K562 (cell line): ENCODE measurements at regions not wholly inside any gene's neighbourhood (a gene's known extent, or its start where the extent isn't known, plus 50 kb on each side); places are given as distances from the start of the nearest gene placed in this dataset.

Source experiments
- ATAC-seq: fragments of 200-7000 bp; cut with Tn5 transposase; 3 replicates; pipeline ENCODE4 v1.9.1; 2020; ENCODE audit warnings: moderate library complexity
- BruUV-seq: library from RNA; stranded (reverse); fragments of 400-500 nt; replicated peaks from 2 replicates; lab custom pipeline; 2021; lab: Mats Ljungman, UMichigan
- CTCF ChIA-PET: fragments of 300-600 bp; formaldehyde crosslinking; extraction: SDS; loops from one replicate; lab custom pipeline; 2021; ENCODE audit warnings: low intra/inter-chr PET ratio; lab: Yijun Ruan, JAX
- POLR2A ChIA-PET: fragments of 300-600, 350-650 bp; sonication (Branson Sonifier 250); formaldehyde crosslinking; extraction: SDS; loops from one replicate; lab custom pipeline; 2021; ENCODE audit warnings: antibody characterized with exemption, inconsistent platforms; lab: Yijun Ruan, JAX
- DNase-seq, 4 experiments: peaks; one replicate each; pipeline versions ENCODE4 v3.0.0 to v3.0.0-alpha.2; 2011 to 2018; ENCODE audit warnings: low spot score in 3 of 4, mixed read lengths in 3 of 4; ENCODE audit errors: extremely low read depth in 1 of 4
- FAIRE-seq: peaks from 2 replicates; lab custom pipeline; 2011; peaks lifted over from hg19 to GRCh38; lab: Jason Lieb, UNC
- H2AFZ ChIP-seq: 2 replicates; pipeline ENCODE4 v1.6.0; 2011; ENCODE audit warnings: low read depth, low read length, control low read depth, inconsistent platforms
- H3K27ac ChIP-seq: fragments of 200-600 bp; 3 replicates; pipeline ENCODE4 v1.8.0; 2011; ENCODE audit warnings: low read depth, mild to moderate bottlenecking, control low read depth, inconsistent platforms, low read length, moderate library complexity, mixed read lengths; ENCODE audit errors: extremely low read depth
- H3K27me3 ChIP-seq, 2 experiments: fragments of 300-600 bp in 1 of 2; 2 replicates in 1 of 2; 3 replicates in 1 of 2; pipeline versions ENCODE4 v1.6.0 to v1.8.0; 2011; ENCODE audit warnings: inconsistent platforms in 2 of 2, low read length in 2 of 2, mild to moderate bottlenecking in 1 of 2, mixed read lengths in 1 of 2, moderate library complexity in 1 of 2; ENCODE audit not compliant: control insufficient read depth in 2 of 2, insufficient read depth in 2 of 2
- H3K36me3 ChIP-seq: fragments of 300-600 bp; 3 replicates; pipeline ENCODE4 v1.8.0; 2011; ENCODE audit warnings: mild to moderate bottlenecking, low read length, inconsistent platforms; ENCODE audit not compliant: control insufficient read depth, insufficient read depth
- H3K4me1 ChIP-seq, 2 experiments: fragments of 200-600 bp in 1 of 2; replicated peaks in 1 of 2; 2 replicates in 1 of 2; 3 replicates in 1 of 2; pipeline versions ENCODE4 v1.5.1 to v1.8.0; 2011; ENCODE audit warnings: inconsistent platforms in 2 of 2, low read length in 2 of 2, mild to moderate bottlenecking in 1 of 2, mixed read lengths in 1 of 2, moderate library complexity in 1 of 2; ENCODE audit not compliant: control insufficient read depth in 2 of 2, insufficient read depth in 2 of 2
- H3K4me2 ChIP-seq: 2 replicates; pipeline ENCODE4 v1.6.1; 2011; ENCODE audit warnings: low read length, control low read depth, inconsistent platforms, mixed read lengths; ENCODE audit not compliant: insufficient read depth
- H3K4me3 ChIP-seq: fragments of 200-600 bp; sonication (generic), shearing (Covaris generic); 2 replicates; pipeline ENCODE4 v1.5.1; 2016; ENCODE audit warnings: control low read depth, inconsistent platforms
- H3K79me2 ChIP-seq: fragments of 200-600 bp; 3 replicates; pipeline ENCODE4 v1.8.0; 2011; ENCODE audit warnings: low read length, inconsistent platforms; ENCODE audit not compliant: control insufficient read depth, insufficient read depth
- H3K9ac ChIP-seq, 2 experiments: 2 replicates each; pipeline versions ENCODE4 v1.6.0 to v1.6.1; 2011; ENCODE audit warnings: low read depth in 2 of 2, low read length in 2 of 2, control low read depth in 1 of 2, inconsistent platforms in 1 of 2, mild to moderate bottlenecking in 1 of 2, mixed read lengths in 1 of 2; ENCODE audit not compliant: insufficient read depth in 1 of 2
- H3K9me1 ChIP-seq: one replicate; pipeline ENCODE4 v1.6.0; 2011; ENCODE audit warnings: inconsistent platforms, mild to moderate bottlenecking, low read length, moderate library complexity; ENCODE audit not compliant: control insufficient read depth, insufficient read depth
- H3K9me3 ChIP-seq: replicated peaks from 2 replicates; pipeline ENCODE4 v1.5.1; 2011; ENCODE audit warnings: low read depth, low read length, inconsistent platforms; ENCODE audit not compliant: control insufficient read depth, insufficient read depth
- H4K20me1 ChIP-seq: replicated peaks from 2 replicates; pipeline ENCODE4 v1.6.1; 2011; ENCODE audit warnings: low read length, inconsistent platforms, mixed read lengths; ENCODE audit not compliant: control insufficient read depth, insufficient read depth
- BRCA1 ChIP-seq, 2 experiments: fragments of 450-650 bp in 1 of 2; sonication (generic) in 1 of 2; formaldehyde crosslinking in 1 of 2; IDR thresholded peaks; 2 replicates each; pipeline versions ENCODE4 v1.5.0 to v1.6.1; 2017 to 2020; ENCODE audit warnings: mild to moderate bottlenecking in 1 of 2, missing genetic modification reagents in 1 of 2
- CTCFL ChIP-seq: IDR thresholded peaks from 2 replicates; pipeline ENCODE4 v1.6.1; 2011; ENCODE audit warnings: borderline replicate concordance, low read depth, mild to moderate bottlenecking, moderate library complexity, low read length; ENCODE audit not compliant: insufficient read depth, poor library complexity, severe bottlenecking
- ELK3 ChIP-seq: fragments of 450-650 bp; formaldehyde crosslinking; IDR thresholded peaks from 2 replicates; pipeline ENCODE4 v1.4.0; 2020; ENCODE audit warnings: mild to moderate bottlenecking
- EWSR1 ChIP-seq: fragments of 450-650 bp; IDR thresholded peaks from 2 replicates; pipeline ENCODE4 v1.6.1; 2018; ENCODE audit warnings: borderline replicate concordance, mild to moderate bottlenecking, low read depth, moderate library complexity; ENCODE audit not compliant: partially characterized antibody
- MBD1 ChIP-seq: fragments of 250-450 bp; sonication (Bioruptor Pico); IDR thresholded peaks from 2 replicates; pipeline ENCODE4 v1.8.0; 2022; ENCODE audit warnings: inconsistent platforms
- PYGO2 ChIP-seq: fragments of 450-650 bp; IDR thresholded peaks from 2 replicates; pipeline ENCODE4 v1.6.1; 2016; ENCODE audit warnings: mild to moderate bottlenecking, missing genetic modification characterization, moderate library complexity, missing compliant biosample characterization
- SETDB1 ChIP-seq: IDR thresholded peaks from one replicate; pipeline ENCODE4 v1.6.1; 2012; ENCODE audit warnings: low read length, control low read depth, inconsistent platforms
- SRSF3 ChIP-seq: fragments of 200-400 bp; formaldehyde crosslinking; IDR thresholded peaks from 2 replicates; pipeline ENCODE4 v1.6.1; 2016; ENCODE audit warnings: mild to moderate bottlenecking, low read length, moderate library complexity; ENCODE audit not compliant: insufficient read depth
- ZBTB43 ChIP-seq: sonication (generic); formaldehyde crosslinking; IDR thresholded peaks from 2 replicates; pipeline ENCODE4 v1.8.0; 2023; ENCODE audit warnings: mild to moderate bottlenecking, missing genetic modification reagents
- ZNF165 ChIP-seq: fragments of 250-450 bp; sonication (Bioruptor Pico); IDR thresholded peaks from 2 replicates; pipeline ENCODE4 v1.4.0; 2020; ENCODE audit warnings: borderline replicate concordance
- ZNF282 ChIP-seq: sonication (generic); formaldehyde crosslinking; IDR thresholded peaks from 2 replicates; pipeline ENCODE4 v1.8.1; 2023; ENCODE audit warnings: missing genetic modification reagents
- ZNF431 ChIP-seq: sonication (generic); formaldehyde crosslinking; IDR thresholded peaks from 2 replicates; pipeline ENCODE4 v1.8.0; 2022; ENCODE audit warnings: mild to moderate bottlenecking, missing genetic modification reagents
- ZNF584 ChIP-seq: fragments of 200-800 bp; sonication (Bioruptor generic); IDR thresholded peaks from 2 replicates; pipeline ENCODE4 v1.6.1; 2016; ENCODE audit warnings: low read depth, mild to moderate bottlenecking, missing genetic modification characterization, missing compliant biosample characterization
- ZNF785 ChIP-seq: fragments of 250-450 bp; sonication (Bioruptor Pico); IDR thresholded peaks from 2 replicates; pipeline ENCODE4 v1.4.0; 2020; ENCODE audit warnings: mild to moderate bottlenecking
- WGBS: fragments of 100-300 bp; shearing (Covaris generic); methylation state at CpG from one replicate; pipeline ENCODE4 v1.1.6; 2016; ENCODE audit warnings: low coverage, mixed read lengths; ENCODE audit not compliant: insufficient coverage; ENCODE audit errors: missing lambda C conversion rate; 5-methylcytosine and 5-hydroxymethylcytosine counted together
- in situ Hi-C: fragments of 300-500 bp; cut with MboI; formaldehyde crosslinking; loops from 4 replicates; pipeline ENCODE4 v1.15.0; 2018; ENCODE audit warnings: inconsistent platforms, mixed read lengths
- intact Hi-C: fragments of 100-400 bp; cut with micrococcal nuclease; formaldehyde crosslinking; loops from 2 replicates; pipeline ENCODE4 v1.14.2; 2022

- H3K4me3 ChIP-seq, result no peak overlapping the region
- no peak for TF ChIP-seq SETDB1
- no peak for TF ChIP-seq ELK3 (CRISPR knock-in tag)
- no peak for TF ChIP-seq SRSF3
- no peak for TF ChIP-seq PYGO2 (tag)
- no peak for TF ChIP-seq ZNF165 (CRISPR knock-in tag)
- no peak for TF ChIP-seq ZNF431
- no peak for TF ChIP-seq ZBTB43 (CRISPR knock-in tag)
- TF ChIP-seq ZNF282 (CRISPR knock-in tag), result no peak
- TF ChIP-seq BRCA1 (IDR thresholded peaks at IDR 0.05), result no peak
- no peak for TF ChIP-seq BRCA1 (CRISPR knock-in tag; IDR thresholded peaks at IDR 0.05)
- no peak for TF ChIP-seq ZNF584 (CRISPR knock-in tag)
- no peak for TF ChIP-seq ZNF785 (CRISPR knock-in tag)
- no peak for TF ChIP-seq EWSR1
- TF ChIP-seq MBD1, result no peak
- TF ChIP-seq CTCFL, result no peak
- DNase-seq (no peak), FAIRE-seq (no peak), ATAC-seq (no peak)
- in situ Hi-C loops, result no loop called here
- no peak overlapping the region for H3K27ac ChIP-seq
- no peak overlapping the region for H3K4me2 ChIP-seq
- WGBS, result 0% methylated on average over 2 of the region's 2 CpGs
- H3K36me3 ChIP-seq, result no peaks in the 10 kb centered on the region
- ChIA-PET POLR2A (no interaction called here), CTCF (no interaction called here)
- intact Hi-C loops, result no loop called here
- no peaks in the 10 kb centered on the region for H3K9me3 ChIP-seq
- H3K9ac ChIP-seq, result no peak overlapping the region
- no peaks in the 10 kb centered on the region for H4K20me1 ChIP-seq
- no peaks in the 10 kb centered on the region for H3K79me2 ChIP-seq
- no peaks in the 10 kb centered on the region for H3K9me1 ChIP-seq
- BruUV-seq, result no TSS peak
- H3K27me3 ChIP-seq, result no peaks in the 10 kb centered on the region
- H2AFZ ChIP-seq, result no peak overlapping the region
- no peaks in the 10 kb centered on the region for H3K4me1 ChIP-seq
These were observed 95.2 kb upstream of the BTBD3 start for GRCh38 chr20:11822540-11822794.
